ENCODE measurements at regions not wholly inside any gene's neighbourhood (a gene's known extent, or its start where the extent isn't known, plus 50 kb on each side); places are given as distances from the start of the nearest gene placed in this dataset.
"Not testable (repeated sequence)": the region's sequence is repeated elsewhere in the genome, so short reads cannot be mapped to it uniquely, and the experiment has no call there.

- DNase-seq: no peak
Observed at GRCh38 chr5:13212886-13213285, 731.6 kb downstream of the DNAH5 start.

GRCh38 chr5:13211064-13211463, 733.4 kb downstream of the DNAH5 start:
- DNase-seq: no peak

DNA sequence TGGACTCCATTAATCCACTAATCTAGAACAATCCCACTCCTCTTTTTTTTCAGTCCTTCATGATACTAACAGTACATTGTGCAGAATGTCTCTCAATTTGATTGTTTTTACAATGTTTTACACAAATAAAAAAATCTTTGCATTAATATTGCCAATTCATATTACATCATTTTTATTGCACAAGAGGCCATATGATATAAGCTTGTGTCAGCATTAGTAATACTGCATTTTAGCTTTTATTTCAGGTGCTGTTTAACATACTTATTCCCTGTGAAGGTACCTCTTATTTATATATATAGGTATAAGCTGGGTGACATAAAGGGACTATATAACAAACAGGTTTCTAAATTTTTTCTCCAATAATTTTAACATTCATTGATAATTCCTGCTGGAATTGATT, 737.4 kb downstream of the DNAH5 start:
- DNase-seq: no peak

GRCh38 chr5:13201022-13201421, 743.5 kb downstream of the DNAH5 start:
- DNase-seq: no peak

DNA sequence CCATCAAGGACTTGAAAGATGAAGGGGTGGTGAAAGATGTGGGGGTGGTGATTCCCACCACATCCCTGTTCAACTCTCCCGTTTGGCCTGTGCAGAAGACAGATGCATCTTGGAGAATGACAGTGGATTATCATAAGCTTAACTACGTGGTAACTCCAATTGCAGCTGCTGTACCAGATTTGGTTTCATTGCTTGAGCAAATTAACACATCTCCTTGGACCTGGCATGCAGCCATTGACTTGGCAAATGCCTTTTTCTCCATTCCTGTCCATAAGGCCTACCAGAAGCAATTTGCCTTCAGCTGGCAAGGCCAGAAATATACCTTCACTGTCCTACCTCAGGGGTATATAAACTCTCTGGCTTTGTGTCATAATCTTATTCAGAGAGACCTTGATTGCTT, 746.3 kb downstream of the DNAH5 start:
- DNase-seq: not testable (repeated sequence)

DNA sequence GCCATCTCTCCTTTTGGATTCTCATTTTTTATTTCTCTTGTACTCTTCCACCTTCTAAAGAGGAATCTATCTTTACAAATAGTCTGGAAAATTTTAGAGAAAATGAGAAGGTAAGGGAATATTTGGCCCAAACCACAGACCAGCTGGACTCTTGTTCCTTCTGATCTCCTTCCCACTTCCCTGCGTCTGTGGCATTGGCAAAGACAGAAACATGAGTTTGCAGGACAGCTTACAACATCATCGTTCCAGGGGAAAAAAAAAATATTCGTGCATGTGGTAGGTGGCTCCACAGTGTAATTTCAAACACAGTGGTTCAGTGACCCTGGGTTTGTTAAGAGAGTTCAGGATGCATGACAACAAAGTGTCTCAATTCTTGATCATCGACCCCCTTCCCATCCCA, 755.0 kb downstream of the DNAH5 start:
- no peak for DNase-seq

- DNase-seq: no peak
Observed at GRCh38 chr5:13188371-13188770, 756.1 kb downstream of the DNAH5 start.

GRCh38 chr5:13187186-13187585, 757.3 kb downstream of the DNAH5 start:
- no peak for DNase-seq

DNA sequence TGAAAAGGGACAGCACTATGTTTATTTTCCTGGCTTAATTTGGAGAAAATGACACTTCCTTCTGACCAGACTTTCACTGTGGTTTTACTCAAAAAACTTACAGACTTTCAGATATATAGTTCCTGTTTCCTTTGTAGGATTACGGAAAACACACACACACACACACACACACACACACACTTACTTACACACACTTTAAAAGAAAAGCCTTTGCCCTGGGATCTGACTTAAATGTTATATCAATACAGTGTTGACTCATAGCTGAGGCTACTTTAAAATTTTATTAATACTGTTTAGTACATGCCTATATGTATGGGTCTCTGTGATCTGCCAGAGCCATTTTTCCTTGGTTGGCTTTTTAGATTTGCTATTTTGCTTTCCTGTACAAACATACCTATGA, 758.3 kb downstream of the DNAH5 start:
- DNase-seq: no peak

GRCh38 chr5:13179407-13180087, 764.9 kb downstream of the DNAH5 start:
- DNase-seq: no peak

DNA sequence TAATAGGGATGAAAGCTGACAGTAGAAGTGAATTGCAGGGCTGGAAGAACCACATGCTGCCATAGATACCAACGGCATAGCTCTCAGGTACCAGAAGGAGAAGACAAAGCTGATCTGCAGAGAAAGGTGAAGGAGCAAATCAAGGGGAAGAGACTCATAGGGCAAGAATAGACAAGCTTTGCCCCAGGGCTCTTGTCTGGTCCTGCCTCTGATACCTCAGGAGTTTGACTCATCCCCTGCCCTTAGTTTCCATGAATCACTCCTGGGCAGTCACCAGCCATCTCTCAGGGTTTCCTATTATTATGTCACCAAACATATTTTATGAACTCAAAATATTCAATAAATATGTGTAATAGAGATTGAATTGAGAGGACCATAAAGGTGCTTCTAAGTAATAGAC, 800.9 kb downstream of the DNAH5 start:
- DNase-seq: no peak

DNA sequence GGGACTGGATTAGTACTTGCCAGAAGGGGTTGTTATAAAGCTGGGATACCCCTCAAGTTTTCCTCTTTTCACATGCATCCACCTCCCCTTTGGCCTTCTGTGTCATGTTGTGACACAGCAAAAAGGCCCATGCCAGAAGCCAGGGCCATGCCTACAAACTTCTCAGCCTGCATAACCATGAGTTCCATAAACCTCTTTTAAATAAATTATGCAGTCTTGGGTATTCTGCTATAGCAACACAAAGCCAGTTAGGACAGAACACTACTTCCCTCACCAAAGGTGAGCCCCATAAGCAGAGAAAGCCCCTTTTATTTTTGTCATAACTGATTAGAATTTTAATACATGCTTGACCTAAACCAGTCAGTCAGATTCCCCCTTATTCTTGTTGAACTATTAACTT, 801.3 kb downstream of the DNAH5 start:
- no peak for DNase-seq

DNA sequence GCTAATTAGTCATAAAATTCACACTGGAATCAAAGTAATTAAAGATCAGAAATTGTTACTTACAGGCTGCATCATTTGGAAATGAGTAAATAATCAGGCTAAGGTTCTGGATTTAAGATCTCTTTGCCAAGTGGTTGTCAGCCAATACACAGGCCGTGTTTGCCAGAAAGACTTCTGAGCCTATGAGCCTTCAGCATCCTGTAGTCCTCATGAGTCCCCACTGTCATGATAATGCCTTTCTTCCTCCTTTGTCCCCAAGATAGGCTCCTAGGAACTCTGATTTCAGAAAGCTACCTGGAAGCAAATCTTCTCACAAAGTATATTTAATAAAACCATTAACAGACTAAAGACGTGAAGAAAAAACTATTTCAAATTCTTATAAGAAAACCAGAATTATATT, 810.5 kb downstream of the DNAH5 start:
- no peak for DNase-seq

- no peak for DNase-seq
Observed at GRCh38 chr5:13115476-13115875, 829.0 kb downstream of the DNAH5 start.

DNA sequence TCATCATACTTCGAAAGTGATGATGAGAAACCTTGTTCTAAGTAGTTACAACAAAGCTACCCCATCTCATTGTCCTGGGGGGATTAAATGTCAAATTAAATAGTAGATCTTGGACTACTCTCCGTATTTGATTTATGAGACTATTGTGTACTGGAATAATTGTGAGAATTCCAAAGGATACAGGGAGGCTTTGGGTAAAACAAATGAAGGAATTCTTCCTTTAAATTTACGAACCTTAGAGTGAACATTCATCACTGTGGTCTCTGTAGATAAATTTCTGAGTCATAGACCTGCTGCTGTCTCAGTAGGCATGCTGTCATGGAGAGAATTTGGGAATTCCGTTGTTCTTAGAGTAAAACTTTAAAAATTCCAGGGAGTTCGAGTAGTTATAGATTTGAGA, 836.2 kb downstream of the DNAH5 start:
- DNase-seq: no peak

GRCh38 chr5:13107537-13107936, 837.0 kb downstream of the DNAH5 start:
- no peak for DNase-seq

DNA sequence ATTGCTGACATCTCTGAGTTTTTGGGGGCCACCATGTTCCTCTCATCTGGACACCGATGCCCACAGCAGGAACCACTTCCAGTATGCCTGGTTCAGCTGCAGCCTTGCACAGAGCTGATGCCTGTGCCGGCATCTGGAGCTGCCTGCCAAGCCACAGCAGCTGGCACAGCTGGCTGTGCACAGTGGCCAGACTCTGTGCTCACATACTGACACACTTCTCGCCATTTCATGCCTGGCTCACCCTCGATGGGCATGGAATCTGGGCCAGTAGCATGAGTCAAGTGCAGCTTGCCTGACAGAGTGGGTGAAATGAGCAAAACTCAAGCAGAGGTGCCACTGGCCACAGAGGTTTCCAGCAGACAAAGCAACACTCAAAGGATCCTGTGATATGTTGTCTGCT, 863.4 kb downstream of the DNAH5 start:
- DNase-seq: no peak

DNA sequence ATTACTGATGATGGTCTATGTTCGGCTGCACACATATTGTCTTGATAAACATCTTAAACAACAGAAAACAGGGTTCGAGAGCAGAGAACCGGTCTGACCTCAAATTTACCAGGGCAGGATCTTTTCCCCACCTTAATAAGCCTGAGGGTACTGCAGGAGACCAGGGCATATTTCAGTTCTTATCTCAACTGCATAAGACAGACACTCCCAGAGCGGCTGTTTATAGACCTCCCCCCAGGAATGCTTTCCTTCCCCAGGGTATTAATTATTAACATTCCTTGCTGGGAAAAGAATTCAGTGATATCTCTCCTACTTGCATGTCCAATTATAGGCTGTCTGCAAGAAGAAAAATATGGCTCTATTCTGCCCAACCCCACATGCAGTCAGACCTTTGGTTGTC, 871.6 kb downstream of the DNAH5 start:
- not testable (repeated sequence) for DNase-seq

- DNase-seq: no peak
Observed at GRCh38 chr5:13063088-13063487, 881.4 kb downstream of the DNAH5 start.

- DNase-seq: no peak
Observed at GRCh38 chr5:13045897-13046551, 898.5 kb downstream of the DNAH5 start.

DNA sequence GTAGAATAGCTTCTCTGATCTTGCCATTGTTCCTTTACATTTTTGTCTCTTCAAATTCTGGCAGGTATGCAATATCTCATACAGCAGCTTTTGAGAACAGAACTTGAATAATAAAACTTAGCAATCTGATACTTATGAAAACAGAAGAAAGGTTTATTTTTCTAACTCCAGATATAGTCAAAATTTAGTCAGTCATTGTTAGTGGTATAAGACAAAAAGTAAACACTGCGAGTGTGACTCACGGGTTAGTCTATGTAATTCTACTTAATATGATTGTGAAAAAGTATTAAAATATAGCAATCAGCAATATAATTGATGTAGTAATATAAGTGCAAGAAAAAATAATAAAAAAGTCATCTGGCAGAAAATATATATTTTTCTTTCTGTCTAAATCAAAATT, 910.4 kb downstream of the DNAH5 start:
- no peak for DNase-seq

DNA sequence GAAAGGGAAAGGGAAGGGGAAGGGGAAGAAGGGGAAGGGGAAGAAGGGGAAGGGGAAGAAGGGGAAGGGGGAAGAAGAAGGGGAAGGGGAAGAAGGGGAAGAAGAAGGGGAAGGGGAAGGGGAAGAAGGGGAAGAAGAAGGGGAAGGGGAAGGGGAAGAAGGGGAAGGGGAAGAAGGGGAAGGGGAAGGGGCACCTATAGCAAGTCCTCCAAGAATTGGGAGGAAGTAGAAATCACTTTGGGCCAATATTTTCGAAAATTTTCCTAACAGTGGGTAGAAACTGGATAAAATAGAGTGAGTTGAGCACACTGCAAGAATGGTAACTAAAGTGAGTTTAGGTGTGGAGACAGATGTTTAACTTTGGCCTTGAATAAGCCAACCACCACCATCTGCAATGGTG, 915.3 kb downstream of the DNAH5 start:
- no peak for DNase-seq

DNA sequence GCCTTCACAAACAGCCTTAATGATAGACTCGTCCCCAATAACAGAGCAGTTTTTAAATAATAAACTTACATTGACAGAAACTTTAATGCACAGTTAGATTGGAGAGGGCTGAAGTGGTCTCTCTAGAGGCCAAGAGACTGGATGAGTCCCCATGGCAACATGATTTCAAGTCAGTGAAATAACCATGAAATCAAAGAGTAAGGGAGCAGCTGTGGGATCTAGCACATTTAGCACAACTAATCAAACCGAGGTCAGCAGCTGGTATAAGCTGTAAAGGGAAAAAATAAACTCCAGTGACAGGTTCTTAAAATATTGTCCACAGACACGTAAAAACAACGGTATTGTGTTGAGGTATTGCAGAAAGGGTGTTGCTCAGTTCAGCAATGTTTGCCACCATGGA, 916.6 kb downstream of the DNAH5 start:
- DNase-seq: no peak

GRCh38 chr5:13019729-13020128, 924.8 kb downstream of the DNAH5 start:
- DNase-seq: no peak

DNA sequence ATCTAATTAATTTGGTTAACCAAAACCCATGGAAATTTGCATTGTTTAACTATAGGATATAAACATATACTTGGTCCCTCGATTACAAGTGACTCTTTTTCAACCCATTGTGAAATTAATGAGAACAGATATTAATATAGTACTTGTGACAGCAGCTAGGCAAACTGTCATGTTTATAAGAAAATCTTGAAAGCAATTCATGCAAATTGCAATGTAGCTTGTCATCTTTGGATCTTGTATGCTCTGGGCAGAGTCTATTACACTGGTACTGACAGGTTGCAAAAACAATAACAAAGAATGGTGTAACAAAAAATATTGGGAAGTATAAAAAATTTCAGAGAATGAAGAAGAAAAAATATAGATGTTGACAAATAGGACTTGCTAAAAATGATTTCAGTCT, 941.0 kb downstream of the DNAH5 start:
- DNase-seq: no peak
